ENCODE measurements at regions not wholly inside any gene's neighbourhood (a gene's known extent, or its start where the extent isn't known, plus 50 kb on each side); places are given as distances from the start of the nearest gene placed in this dataset.

- Histone ChIP-seq H4K20me1 (ENCODE audit: insufficient read depth, low read length) (no peaks in the 10 kb centered on the region), H3K36me3 (ENCODE audit: insufficient read depth, low read length) (no peaks in the 10 kb centered on the region), H3K4me3 (ENCODE audit: low read depth in 1 of 2, low read length in 2 of 2) (no peak overlapping the region), H3K4me1 (ENCODE audit: insufficient read depth, low read length) (no peaks in the 10 kb centered on the region), H3K79me2 (ENCODE audit: insufficient read depth, low read length) (no peaks in the 10 kb centered on the region), H3K4me2 (ENCODE audit: insufficient read depth, low read length) (no peak overlapping the region), H2AFZ (ENCODE audit: low read depth, low read length) (no peak overlapping the region), H3K27ac (ENCODE audit: low read length) (no peak overlapping the region), H3K9ac (ENCODE audit: low read depth, low read length) (no peak overlapping the region), H3K27me3 (ENCODE audit: insufficient read depth, low read length, poor library complexity) (no peaks in the 10 kb centered on the region), H3K9me3 (ENCODE audit: insufficient read depth, low read length, severe bottlenecking) (peaks cover 3% of the 10 kb centered on the region)
- DNase-seq (no peak), ATAC-seq (ENCODE audit: insufficient read depth, low read depth) (peak; percentile 33; the same call in 1 of the 3 replicates)
- TF ChIP-seq EZH2 (IDR thresholded peaks at IDR 0.05; ENCODE audit: borderline replicate concordance, low read depth, low read length, severe bottlenecking), result no peak
- TF ChIP-seq, protein P1, sequence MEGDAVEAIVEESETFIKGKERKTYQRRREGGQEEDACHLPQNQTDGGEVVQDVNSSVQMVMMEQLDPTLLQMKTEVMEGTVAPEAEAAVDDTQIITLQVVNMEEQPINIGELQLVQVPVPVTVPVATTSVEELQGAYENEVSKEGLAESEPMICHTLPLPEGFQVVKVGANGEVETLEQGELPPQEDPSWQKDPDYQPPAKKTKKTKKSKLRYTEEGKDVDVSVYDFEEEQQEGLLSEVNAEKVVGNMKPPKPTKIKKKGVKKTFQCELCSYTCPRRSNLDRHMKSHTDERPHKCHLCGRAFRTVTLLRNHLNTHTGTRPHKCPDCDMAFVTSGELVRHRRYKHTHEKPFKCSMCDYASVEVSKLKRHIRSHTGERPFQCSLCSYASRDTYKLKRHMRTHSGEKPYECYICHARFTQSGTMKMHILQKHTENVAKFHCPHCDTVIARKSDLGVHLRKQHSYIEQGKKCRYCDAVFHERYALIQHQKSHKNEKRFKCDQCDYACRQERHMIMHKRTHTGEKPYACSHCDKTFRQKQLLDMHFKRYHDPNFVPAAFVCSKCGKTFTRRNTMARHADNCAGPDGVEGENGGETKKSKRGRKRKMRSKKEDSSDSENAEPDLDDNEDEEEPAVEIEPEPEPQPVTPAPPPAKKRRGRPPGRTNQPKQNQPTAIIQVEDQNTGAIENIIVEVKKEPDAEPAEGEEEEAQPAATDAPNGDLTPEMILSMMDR (IDR thresholded peaks at IDR 0.05; ENCODE audit: borderline replicate concordance, extremely low read depth, low read length, poor library complexity, severe bottlenecking), result no peak
Measured at GRCh38 chr5:121668635-121669034, 183.0 kb upstream of the FTMT start.

DNA sequence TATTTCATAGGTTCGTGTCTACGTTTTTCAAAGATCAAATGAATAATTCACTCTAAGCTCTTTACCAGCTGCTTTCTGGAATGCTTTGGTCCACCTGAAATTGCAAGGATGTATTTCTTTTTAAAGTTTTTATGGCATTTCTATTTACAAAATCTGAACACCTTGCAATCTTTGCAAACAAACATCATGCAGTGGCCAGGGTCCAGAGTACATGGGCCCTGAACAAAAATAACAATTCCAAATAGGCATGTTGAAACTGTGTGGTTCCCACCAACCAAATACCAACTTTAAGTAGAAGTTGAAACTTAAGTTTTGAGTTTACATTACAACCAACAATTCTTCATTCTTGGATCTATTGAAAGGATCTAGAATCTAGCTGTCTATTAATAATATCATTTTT, 180.1 kb upstream of the FTMT start:
- no peaks in the 10 kb centered on the region for H3K79me2 ChIP-seq (ENCODE audit: insufficient read depth, low read length)
- no peaks in the 10 kb centered on the region for H3K27me3 ChIP-seq (ENCODE audit: insufficient read depth, low read length, poor library complexity)
- no peak overlapping the region for H3K4me3 ChIP-seq (ENCODE audit: low read depth in 1 of 2, low read length in 2 of 2)
- H3K4me2 ChIP-seq (ENCODE audit: insufficient read depth, low read length), result no peak overlapping the region
- no peak for ATAC-seq (ENCODE audit: insufficient read depth, low read depth)
- no peak overlapping the region for H3K27ac ChIP-seq (ENCODE audit: low read length)
- H3K9me3 ChIP-seq (ENCODE audit: insufficient read depth, low read length, severe bottlenecking), result no peaks in the 10 kb centered on the region
- no peak for DNase-seq
- TF ChIP-seq, protein P1 (IDR thresholded peaks at IDR 0.05; ENCODE audit: borderline replicate concordance, extremely low read depth, low read length, poor library complexity, severe bottlenecking), result no peak
- no peak for TF ChIP-seq EZH2 (IDR thresholded peaks at IDR 0.05; ENCODE audit: borderline replicate concordance, low read depth, low read length, severe bottlenecking)
- H3K9ac ChIP-seq (ENCODE audit: low read depth, low read length), result no peak overlapping the region
- no peaks in the 10 kb centered on the region for H4K20me1 ChIP-seq (ENCODE audit: insufficient read depth, low read length)
- no peaks in the 10 kb centered on the region for H3K4me1 ChIP-seq (ENCODE audit: insufficient read depth, low read length)
- H2AFZ ChIP-seq (ENCODE audit: low read depth, low read length), result no peak overlapping the region
- no peaks in the 10 kb centered on the region for H3K36me3 ChIP-seq (ENCODE audit: insufficient read depth, low read length)

GRCh38 chr5:121675924-121676323, 175.8 kb upstream of the FTMT start:
- Histone ChIP-seq H3K79me2 (ENCODE audit: insufficient read depth, low read length) (no peaks in the 10 kb centered on the region), H3K27me3 (ENCODE audit: insufficient read depth, low read length, poor library complexity) (no peaks in the 10 kb centered on the region), H3K9ac (ENCODE audit: low read depth, low read length) (no peak overlapping the region), H3K27ac (ENCODE audit: low read length) (no peak overlapping the region), H4K20me1 (ENCODE audit: insufficient read depth, low read length) (no peaks in the 10 kb centered on the region), H2AFZ (ENCODE audit: low read depth, low read length) (peak overlapping the region; percentile 14; the same call in 1 of the 2 replicates), H3K4me3 (ENCODE audit: low read depth in 1 of 2, low read length in 2 of 2) (no peak overlapping the region), H3K4me2 (ENCODE audit: insufficient read depth, low read length) (no peak overlapping the region), H3K4me1 (ENCODE audit: insufficient read depth, low read length) (no peaks in the 10 kb centered on the region), H3K36me3 (ENCODE audit: insufficient read depth, low read length) (no peaks in the 10 kb centered on the region), H3K9me3 (ENCODE audit: insufficient read depth, low read length, severe bottlenecking) (peaks cover 3% of the 10 kb centered on the region)
- DNase-seq (peak; percentile 10), ATAC-seq (ENCODE audit: insufficient read depth, low read depth) (peak; percentile 66)
- TF ChIP-seq EZH2 (IDR thresholded peaks at IDR 0.05; ENCODE audit: borderline replicate concordance, low read depth, low read length, severe bottlenecking), result no peak
- TF ChIP-seq, protein P1 (IDR thresholded peaks at IDR 0.05; ENCODE audit: borderline replicate concordance, extremely low read depth, low read length, poor library complexity, severe bottlenecking), result no peak
